Thyroid gland (tissue), 4 donors: ENCODE measurements at regions not wholly inside any gene's neighbourhood (a gene's known extent, or its start where the extent isn't known, plus 50 kb on each side); places are given as distances from the start of the nearest gene placed in this dataset.

ENCODE experiments used
- DNase-seq, 2 donors: peaks; one replicate each; pipeline ENCODE4 v3.0.0-alpha.2; 2019
- H3K27ac ChIP-seq, 3 donors: fragments of 200-600 bp; sonication (generic); 1 replicate in 2 of 3; 2 replicates in 1 of 3; pipeline ENCODE4 v1.5.1; 2016 to 2019; ENCODE audit warnings: mild to moderate bottlenecking in 1 of 3, moderate library complexity in 1 of 3
- H3K27me3 ChIP-seq: fragments of 200-600 bp; sonication (generic); one replicate; pipeline ENCODE4 v1.5.1; 2019
- H3K36me3 ChIP-seq, 2 donors: fragments of 200-600 bp; sonication (generic); one replicate each; pipeline ENCODE4 v1.5.1; 2016 to 2019
- H3K4me1 ChIP-seq, 2 donors: fragments of 200-600 bp; sonication (generic); one replicate each; pipeline ENCODE4 v1.5.1; 2017 to 2019
- H3K4me3 ChIP-seq, 3 donors: fragments of 200-600 bp; sonication (generic); replicated peaks in 1 of 3; 1 replicate in 2 of 3; 2 replicates in 1 of 3; pipeline ENCODE4 v1.5.1; 2016; ENCODE audit warnings: mild to moderate bottlenecking in 1 of 3
- H3K9me3 ChIP-seq: fragments of 200-600 bp; sonication (generic); one replicate; pipeline ENCODE4 v1.5.1; 2017
- POLR2A ChIP-seq, 2 donors: fragments of 450-650 bp; IDR thresholded peaks; one replicate each; pipeline ENCODE4 v1.6.1; 2017; ENCODE audit warnings: antibody characterized with exemption in 2 of 2, mild to moderate bottlenecking in 2 of 2, moderate library complexity in 1 of 2
- WGBS, 2 donors: methylation state at CpG; one replicate each; pipeline ENCODE4 v1.1.5; 2017; 5-methylcytosine and 5-hydroxymethylcytosine counted together
- intact Hi-C: fragments of 100-400 bp; cut with DNase I; formaldehyde crosslinking; loops from one replicate; pipeline ENCODE4 v1.15.1; 2023
- TF ChIP-seq, protein P1 (sequence below), 6 experiments: fragments of 200-600 bp in 3 of 6; fragments of 450-650 bp in 3 of 6; sonication (generic) in 3 of 6; IDR thresholded peaks; one replicate each; pipeline ENCODE4 v1.5.1; 2016 to 2019; ENCODE audit warnings: antibody characterized with exemption in 6 of 6, mild to moderate bottlenecking in 2 of 6, inconsistent platforms in 1 of 6, moderate library complexity in 1 of 6

GRCh38 chr17:31693433-31694220 is 165.4 kb downstream of the COPRS start:
- Histone ChIP-seq H3K36me3 (no peaks in the 10 kb centered on the region), H3K4me3 (no peak overlapping the region), H3K9me3 (no peaks in the 10 kb centered on the region), H3K4me1 (peaks cover 0 to 24% of the 10 kb centered on the region in 2 donors), H3K27ac (no peak overlapping the region), H3K27me3 (no peaks in the 10 kb centered on the region)
- intact Hi-C loops: no loop called here
- no peak for DNase-seq
- TF ChIP-seq, protein P1, sequence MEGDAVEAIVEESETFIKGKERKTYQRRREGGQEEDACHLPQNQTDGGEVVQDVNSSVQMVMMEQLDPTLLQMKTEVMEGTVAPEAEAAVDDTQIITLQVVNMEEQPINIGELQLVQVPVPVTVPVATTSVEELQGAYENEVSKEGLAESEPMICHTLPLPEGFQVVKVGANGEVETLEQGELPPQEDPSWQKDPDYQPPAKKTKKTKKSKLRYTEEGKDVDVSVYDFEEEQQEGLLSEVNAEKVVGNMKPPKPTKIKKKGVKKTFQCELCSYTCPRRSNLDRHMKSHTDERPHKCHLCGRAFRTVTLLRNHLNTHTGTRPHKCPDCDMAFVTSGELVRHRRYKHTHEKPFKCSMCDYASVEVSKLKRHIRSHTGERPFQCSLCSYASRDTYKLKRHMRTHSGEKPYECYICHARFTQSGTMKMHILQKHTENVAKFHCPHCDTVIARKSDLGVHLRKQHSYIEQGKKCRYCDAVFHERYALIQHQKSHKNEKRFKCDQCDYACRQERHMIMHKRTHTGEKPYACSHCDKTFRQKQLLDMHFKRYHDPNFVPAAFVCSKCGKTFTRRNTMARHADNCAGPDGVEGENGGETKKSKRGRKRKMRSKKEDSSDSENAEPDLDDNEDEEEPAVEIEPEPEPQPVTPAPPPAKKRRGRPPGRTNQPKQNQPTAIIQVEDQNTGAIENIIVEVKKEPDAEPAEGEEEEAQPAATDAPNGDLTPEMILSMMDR (IDR thresholded peaks at IDR 0.05): no peak
- TF ChIP-seq POLR2A (IDR thresholded peaks at IDR 0.05): no peak
- WGBS, 2 donors: 50 to 56% methylated on average over 5 of the region's 5 CpGs

DNA sequence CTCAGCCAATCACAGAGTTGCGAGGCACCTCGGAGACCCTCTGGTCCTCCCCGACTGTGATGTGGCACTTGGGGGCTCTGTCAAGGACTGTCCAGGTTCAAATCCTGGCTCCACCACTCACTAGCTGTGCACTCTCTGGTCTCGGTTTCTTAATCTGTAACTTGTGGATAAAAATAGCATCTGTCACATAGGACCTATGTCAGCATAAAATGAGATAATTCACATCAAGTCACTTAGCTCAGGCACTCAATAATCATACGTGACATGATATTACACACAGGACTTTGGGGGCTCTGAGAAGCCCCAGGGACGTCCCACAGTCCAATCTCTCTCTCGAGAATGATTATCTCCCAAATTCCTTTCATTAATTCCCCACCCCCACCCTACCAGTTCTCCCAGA is 166.4 kb downstream of the COPRS start:
- H3K4me3 ChIP-seq: no peak overlapping the region
- no peaks in the 10 kb centered on the region for H3K36me3 ChIP-seq
- WGBS, 2 donors: 77 to 84% methylated on average over 7 of the region's 7 CpGs
- TF ChIP-seq POLR2A (IDR thresholded peaks at IDR 0.05): no peak
- TF ChIP-seq, protein P1 (IDR thresholded peaks at IDR 0.05): no peak
- intact Hi-C loops: no loop called here
- DNase-seq: no peak
- no peaks in the 10 kb centered on the region for H3K27me3 ChIP-seq
- no peaks in the 10 kb centered on the region for H3K9me3 ChIP-seq
- H3K4me1 ChIP-seq: peaks cover 0 to 24% of the 10 kb centered on the region in 2 donors
- no peak overlapping the region for H3K27ac ChIP-seq

GRCh38 chr17:31692027-31692426 is 167.0 kb downstream of the COPRS start:
- no peak overlapping the region for H3K4me3 ChIP-seq
- H3K4me1 ChIP-seq: peaks cover 0 to 24% of the 10 kb centered on the region in 2 donors
- H3K27ac ChIP-seq: no peak overlapping the region

DNA sequence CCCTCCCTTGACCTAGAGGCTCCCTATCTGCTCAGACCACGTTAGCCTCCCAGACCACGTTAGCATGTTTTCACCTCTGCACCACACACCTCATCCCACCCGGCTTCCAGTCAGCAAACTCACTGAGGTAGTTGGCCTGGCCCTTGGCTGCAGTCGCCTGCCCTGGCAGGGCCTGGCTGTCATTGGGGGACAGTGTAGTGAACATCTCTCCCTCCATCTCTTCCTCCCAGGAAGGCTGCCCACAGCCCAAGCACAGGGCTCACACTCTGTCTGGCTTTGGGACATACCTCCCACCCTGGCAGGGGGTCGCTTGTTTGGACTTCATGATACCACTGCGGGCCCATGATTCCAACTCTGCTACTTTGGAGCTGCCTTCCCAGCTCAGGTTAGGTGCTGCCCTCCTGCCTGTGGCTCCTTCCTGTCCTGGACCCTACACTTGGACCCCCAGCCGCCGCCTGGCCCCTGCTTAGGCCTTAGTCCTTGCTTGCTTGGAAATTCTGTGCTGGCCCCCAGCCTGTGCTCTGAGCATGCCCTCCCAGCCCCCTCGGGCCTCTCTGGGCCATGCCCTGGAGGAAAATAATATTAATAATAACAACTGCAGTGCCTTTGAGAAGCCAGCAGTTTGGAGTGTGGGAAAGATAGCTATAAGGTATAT is 167.7 kb downstream of the COPRS start:
- H3K36me3 ChIP-seq: no peaks in the 10 kb centered on the region
- 85% methylated on average over 9 of the region's 9 CpGs for WGBS, 2 donors
- H3K4me3 ChIP-seq: no peak overlapping the region
- H3K4me1 ChIP-seq: peaks cover 0 to 19% of the 10 kb centered on the region in 2 donors
- DNase-seq: no peak
- TF ChIP-seq, protein P1 (IDR thresholded peaks at IDR 0.05): no peak
- no peak for TF ChIP-seq POLR2A (IDR thresholded peaks at IDR 0.05)
- no peaks in the 10 kb centered on the region for H3K9me3 ChIP-seq
- no peaks in the 10 kb centered on the region for H3K27me3 ChIP-seq
- no peak overlapping the region for H3K27ac ChIP-seq
- intact Hi-C loops: no loop called here

More at GRCh38 chr17:31692027-31692426, 167.0 kb downstream of the COPRS start:
- intact Hi-C loops: no loop called here
- no peak for DNase-seq
- Histone ChIP-seq H3K27me3 (no peaks in the 10 kb centered on the region), H3K36me3 (no peaks in the 10 kb centered on the region), H3K9me3 (no peaks in the 10 kb centered on the region)
- 74 to 78% methylated on average over 8 of the region's 8 CpGs for WGBS, 2 donors
- no peak for TF ChIP-seq POLR2A (IDR thresholded peaks at IDR 0.05)
- TF ChIP-seq, protein P1 (IDR thresholded peaks at IDR 0.05): no peak

DNA sequence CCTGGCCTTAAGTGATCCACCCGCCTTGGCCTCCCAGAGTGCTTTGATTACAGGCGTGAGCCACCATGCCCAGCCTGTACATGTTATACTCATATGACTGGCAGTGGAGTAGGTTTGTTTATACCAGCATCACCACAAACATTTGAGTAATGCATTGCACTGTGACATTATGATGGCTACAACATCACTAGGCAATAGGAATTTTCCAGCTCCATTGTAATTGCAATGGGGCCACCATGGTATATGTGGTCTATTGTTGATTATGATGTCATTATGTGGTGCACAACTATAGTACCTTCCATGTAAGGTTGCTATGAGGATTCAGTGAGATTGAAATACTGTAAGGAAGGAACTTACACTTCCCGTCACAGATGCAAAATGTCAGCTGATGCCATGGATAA is 168.9 kb downstream of the COPRS start:
- no peaks in the 10 kb centered on the region for H3K9me3 ChIP-seq
- no peak for DNase-seq
- TF ChIP-seq, protein P1 (IDR thresholded peaks at IDR 0.05): no peak
- no peak for TF ChIP-seq POLR2A (IDR thresholded peaks at IDR 0.05)

More for the DNA sequence above, 168.9 kb downstream of the COPRS start:
- no peaks in the 10 kb centered on the region for H3K27me3 ChIP-seq
- no peak overlapping the region for H3K27ac ChIP-seq
- 89 to 96% methylated on average over 3 of the region's 3 CpGs for WGBS, 2 donors
- no peak overlapping the region for H3K4me3 ChIP-seq
- intact Hi-C loops: no loop called here
- H3K36me3 ChIP-seq: no peaks in the 10 kb centered on the region
- H3K4me1 ChIP-seq: peaks cover 0 to 7% of the 10 kb centered on the region in 2 donors
